Left ventricle myocardium superior (tissue), 1 donor: ENCODE measurements at regions not wholly inside any gene's neighbourhood (a gene's known extent, or its start where the extent isn't known, plus 50 kb on each side); places are given as distances from the start of the nearest gene placed in this dataset.
"Not testable (repeated sequence)": the region's sequence is repeated elsewhere in the genome, so short reads cannot be mapped to it uniquely, and the experiment has no call there.

Experiments used
- ATAC-seq: fragments of 200-7000 bp; cut with Tn5 transposase; one replicate; pipeline ENCODE4 v1.9.1; 2020; ENCODE audit warnings: mild to moderate bottlenecking, moderate library complexity
- DNase-seq: peaks from one replicate; pipeline ENCODE4 v3.0.0-alpha.2; 2020
- intact Hi-C: fragments of 100-400 bp; cut with micrococcal nuclease; formaldehyde crosslinking; loops from one replicate; pipeline ENCODE4 v1.11.0; 2022
- donor health status: DM: no; HTN: yes; CAD: no; lungs with severe emphysema.

DNA sequence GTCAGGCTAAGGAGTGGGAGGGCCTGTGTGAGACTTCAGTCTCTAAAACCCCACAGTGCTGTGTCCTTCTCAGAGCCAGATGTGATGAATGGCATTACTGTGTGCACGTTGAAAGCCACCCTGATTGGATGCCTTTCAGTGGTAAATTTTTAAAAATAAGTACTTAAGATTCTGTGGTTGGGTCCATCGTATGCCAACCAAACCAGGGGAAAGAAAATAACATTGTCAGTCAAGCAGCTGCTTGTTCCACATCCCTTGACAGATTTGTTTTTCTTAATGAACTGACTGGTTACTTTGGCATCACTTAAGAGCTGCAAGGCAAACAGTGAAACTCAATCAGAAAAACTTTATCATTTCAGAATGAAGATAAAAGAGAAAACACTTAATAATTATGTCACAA lies 334.0 kb upstream of the NT5E start:
- intact Hi-C loops = no loop called here
- ATAC-seq (no peak), DNase-seq (no peak)

DNA sequence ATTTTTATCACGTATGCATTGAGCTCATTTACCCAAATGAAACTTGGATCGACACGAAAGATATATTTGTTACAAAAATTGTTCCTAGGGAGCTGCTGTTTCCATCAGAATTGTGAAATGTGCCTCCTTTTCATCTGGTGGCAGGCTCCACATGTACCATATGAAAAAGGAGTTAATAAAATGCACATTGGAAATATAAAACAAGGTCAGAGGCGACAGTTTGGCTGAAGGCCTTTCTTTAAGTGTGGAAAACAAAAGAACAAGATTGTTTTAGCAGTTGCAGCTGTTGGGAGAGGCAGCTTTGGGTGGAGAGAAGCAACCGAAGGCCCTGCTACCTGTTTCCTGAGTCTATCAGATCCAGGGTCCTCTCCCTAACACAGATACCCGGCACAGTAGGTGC lies 334.5 kb upstream of the NT5E start:
- no peak for ATAC-seq
- intact Hi-C loops = no loop called here
- no peak for DNase-seq

DNA sequence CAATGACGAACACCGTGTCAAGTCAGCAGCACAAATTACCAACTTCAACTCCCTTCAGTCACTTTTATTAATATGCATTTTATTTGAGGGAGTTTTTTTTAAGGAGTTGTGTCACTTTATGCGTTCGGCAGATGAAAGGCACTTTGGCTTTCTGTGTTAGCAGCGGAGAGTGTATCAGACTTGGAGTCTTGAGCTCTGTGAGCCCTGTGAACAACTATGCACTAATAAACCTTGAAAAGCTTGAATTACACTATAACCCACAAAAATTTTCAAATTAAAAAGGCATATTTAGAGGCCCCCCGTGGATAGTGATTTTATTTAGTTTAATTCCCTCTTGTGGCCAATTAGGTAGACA lies 335.3 kb upstream of the NT5E start:
- intact Hi-C loops = no loop called here
- DNase-seq (no peak), ATAC-seq (no peak)

DNA sequence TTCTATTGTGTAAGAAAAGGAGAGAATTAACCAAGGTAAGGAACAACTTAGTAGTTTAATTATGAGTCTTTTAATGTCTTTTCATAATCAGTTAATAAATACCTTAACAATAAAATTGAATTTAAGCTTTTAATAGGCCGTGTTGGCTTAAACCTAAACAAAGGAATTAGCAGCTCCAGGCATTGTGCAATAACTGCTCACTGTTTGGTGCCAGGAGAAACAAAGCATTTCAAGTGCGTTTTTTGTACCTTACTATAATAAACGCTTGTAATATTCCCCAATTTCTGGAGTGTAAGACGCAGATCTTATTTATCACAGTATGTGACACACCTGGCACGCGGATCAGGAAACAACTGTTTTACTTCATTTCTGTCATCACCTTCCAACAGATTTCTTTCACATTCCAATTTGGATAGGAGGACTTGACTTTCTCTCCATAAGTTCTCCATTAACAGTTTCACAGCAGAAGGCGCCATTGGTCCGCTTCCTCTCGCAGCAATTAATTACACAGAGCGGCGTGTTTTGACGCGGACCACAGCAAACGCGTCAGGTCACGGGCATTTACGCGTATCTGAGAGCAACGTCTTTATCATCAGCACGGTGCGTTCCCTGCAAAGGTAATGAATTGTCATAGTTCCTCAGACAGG lies 335.8 kb upstream of the NT5E start:
- intact Hi-C loops = no loop called here
- ATAC-seq = peak; percentile 47
- DNase-seq = peak; percentile 26

DNA sequence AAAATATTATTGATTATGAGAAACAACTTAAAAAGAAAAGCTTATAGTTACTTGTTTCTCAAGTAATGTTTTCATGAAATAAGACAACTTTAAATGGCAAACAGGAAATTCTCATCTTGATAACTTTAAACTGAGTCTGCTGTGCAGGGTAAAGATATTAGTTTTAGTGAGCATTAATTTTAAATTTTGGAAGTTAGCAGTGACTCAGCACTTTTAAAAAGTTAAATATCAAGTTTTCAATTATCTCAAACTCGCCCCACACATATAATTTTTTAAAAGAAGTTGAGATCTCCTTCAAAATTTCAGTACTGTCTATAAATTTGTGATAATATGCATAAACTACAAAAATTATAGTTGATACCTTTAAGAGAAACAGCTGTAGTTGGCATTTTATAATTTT lies 337.3 kb upstream of the NT5E start:
- no peak for ATAC-seq
- no peak for DNase-seq
- intact Hi-C loops = no loop called here

DNA sequence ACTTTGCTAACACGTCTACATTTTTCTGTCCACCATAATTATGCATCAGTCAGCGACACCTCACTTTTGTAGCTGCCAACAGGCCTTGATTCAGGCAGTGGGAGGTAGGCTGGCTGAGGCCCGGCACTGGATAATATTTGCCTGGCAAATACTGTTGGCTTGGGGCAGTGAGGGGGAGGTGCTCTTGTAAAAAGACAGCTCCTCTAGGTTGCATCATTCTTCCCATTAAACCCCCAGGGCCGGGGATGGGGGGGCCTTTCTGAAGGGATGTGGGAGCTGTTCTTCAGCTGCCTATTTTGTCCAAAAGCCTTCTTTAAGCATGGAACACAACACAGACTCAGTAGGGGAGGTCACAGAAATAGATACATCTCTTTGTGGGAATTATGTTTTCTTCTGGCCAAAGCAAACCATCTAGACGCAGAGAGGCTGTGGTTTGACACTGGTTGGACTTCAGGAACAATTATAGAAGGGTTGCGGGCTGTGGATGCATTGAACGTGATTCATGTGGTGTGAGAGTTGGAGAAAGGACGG lies 338.3 kb upstream of the NT5E start:
- DNase-seq (peak; percentile 37), ATAC-seq (peak; percentile 26)
- intact Hi-C loops = no loop called here

DNA sequence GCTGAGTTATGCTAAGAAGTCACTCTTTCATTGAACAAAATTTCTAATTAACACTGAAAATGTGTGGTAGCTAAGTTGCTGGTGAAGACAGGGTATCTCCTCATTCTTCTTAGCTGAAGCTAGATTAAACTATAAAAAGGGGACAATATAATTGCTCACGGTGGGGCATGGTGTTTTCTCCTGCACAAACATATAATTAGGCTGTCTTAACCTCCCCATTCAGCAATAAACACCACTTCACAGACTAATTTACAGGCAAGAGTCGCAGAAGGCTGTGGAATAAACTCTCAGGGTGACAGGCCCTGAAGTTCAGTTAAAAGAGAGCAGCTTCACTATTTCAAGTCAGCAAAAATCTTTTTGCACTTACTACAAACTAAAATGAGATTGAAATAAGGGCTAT lies 338.9 kb upstream of the NT5E start:
- ATAC-seq = no peak
- no peak for DNase-seq
- intact Hi-C loops = no loop called here

DNA sequence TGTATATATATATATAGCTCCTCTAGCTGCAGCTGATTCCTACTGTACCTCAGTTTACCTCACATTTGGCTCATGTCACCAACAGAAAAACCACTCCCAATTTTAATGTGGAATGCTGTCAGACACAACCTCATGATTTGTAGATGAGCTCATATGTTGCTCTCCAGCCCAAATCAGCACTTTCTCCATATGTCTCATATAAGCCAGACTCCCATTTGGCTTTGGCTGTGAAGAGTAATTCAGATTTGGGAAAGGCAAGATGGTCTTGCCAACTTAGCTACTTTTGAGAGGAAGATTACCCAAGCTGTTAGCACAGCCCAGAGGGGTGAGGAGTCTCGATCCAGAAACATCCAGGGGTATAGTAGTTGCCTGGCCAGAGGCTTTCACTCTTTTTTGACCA lies 342.2 kb upstream of the NT5E start:
- no peak for ATAC-seq
- intact Hi-C loops = no loop called here
- DNase-seq = no peak

DNA sequence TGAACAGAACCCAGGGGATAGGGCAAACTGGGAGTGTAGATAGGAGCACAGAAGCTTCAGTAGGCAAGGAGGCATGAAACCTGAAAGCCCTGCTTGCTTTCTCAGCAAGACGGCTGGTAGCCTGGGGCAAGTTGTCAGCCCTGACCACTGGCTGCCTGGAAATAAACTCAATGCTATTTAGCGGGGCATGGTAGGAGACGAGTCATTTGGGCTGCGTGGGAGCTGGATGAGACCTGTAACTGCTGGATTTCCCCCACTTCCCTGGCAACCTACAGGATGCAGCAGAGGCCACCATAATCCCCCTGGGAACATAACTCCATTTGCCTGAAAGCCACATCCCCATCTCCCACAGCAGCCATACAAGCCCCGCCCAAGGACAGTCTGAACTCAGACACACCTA lies 332.6 kb upstream of the TBX18 start:
- intact Hi-C loops = no loop called here
- ATAC-seq (no peak), DNase-seq (no peak)

DNA sequence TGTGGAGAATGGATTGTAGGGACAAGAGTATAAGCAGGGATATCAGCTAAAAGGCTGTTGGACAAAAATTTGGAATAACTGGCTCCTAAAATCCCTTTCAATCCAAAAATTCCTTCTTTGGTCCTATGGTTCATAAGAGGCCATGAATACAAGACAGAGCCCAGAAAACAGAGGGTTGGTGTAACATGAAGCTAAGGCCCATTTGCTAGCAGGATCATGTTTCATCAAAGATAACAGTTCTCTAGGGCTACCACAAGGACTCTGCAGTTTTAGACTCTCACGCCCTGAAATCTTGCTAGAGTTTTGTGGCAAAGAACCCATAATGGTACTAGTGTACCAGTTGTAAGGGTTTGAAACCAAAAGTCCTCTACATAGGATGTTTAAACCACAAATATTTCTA lies 327.8 kb upstream of the TBX18 start:
- DNase-seq = no peak
- ATAC-seq = no peak
- intact Hi-C loops = no loop called here

DNA sequence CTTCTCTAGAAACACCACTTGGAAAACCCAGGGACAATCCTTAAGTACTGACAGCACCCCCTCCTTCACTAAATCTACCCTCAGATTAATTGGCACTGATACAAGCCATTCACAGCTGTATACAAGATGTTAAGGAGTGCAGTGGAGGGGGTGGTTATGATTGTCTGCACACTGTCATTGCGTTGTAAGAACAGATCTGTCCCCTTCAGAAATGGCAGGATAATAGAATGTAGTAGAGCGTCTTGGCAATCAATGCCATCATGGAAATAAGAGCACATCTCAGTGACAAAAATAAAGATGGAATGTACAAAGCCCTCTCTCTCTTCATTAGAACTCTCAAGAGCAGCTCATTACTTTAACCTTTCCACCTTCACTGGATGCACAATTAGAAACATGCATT lies 324.9 kb upstream of the TBX18 start:
- intact Hi-C loops = no loop called here
- DNase-seq (no peak), ATAC-seq (no peak)

DNA sequence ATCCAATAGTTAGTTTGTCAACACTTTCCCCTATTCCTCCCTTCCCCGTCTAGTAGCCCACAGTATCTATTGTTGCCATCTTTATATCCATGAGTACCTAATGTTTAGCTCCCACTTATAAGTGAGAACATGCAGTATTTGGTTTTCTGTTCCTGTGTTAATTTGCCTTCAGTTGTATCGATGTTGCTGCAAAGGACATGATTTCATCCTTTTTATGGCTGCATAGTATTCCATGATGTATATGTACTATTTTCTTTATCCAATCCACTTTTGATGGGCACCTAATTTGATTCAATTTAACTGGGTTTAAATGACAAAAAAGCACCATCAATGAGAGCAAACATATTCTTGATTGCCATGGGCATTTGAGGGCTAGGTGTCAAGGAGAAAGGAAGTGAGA lies 321.5 kb upstream of the TBX18 start:
- ATAC-seq = no peak
- intact Hi-C loops = no loop called here
- no peak for DNase-seq

DNA sequence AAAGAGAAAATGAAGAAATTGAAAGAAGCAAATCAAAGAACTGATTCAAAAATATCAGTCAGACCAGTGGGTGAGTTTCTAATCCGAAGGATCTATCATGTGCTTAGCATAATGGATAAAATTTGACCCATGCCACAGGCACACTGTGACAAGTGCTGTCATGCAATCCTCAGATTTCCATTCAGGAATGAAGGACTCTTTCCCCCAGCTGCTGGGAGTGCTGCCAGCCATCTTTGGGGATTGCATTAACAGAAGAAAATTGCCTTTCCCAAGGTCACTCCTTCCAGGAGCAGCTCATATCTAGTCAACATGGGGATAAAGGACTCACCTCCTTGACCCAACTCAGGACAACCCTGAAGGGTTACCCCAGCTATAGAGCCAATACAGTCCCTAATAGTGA lies 316.7 kb upstream of the TBX18 start:
- ATAC-seq (no peak), DNase-seq (no peak)
- intact Hi-C loops = no loop called here

DNA sequence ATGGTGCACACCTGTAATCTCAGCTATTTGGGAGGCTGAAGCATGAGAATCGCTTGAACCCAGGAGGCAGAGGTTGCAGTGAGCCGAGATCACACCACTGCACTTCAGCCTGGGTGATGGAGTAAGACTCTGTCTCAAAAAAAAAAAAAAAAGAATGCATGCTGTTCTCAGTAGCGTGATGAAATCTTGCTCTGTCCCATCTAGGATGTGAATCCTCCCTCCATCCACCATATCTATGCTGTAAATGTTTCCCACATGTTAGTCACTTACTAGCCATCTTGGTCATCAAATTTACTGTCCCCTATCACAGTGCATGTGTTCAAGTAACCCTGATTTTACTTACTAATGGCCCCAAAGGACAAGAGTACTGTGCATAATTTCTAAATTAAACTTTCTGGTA lies 315.4 kb upstream of the TBX18 start:
- ATAC-seq (no peak), DNase-seq (no peak)
- intact Hi-C loops = no loop called here

DNA sequence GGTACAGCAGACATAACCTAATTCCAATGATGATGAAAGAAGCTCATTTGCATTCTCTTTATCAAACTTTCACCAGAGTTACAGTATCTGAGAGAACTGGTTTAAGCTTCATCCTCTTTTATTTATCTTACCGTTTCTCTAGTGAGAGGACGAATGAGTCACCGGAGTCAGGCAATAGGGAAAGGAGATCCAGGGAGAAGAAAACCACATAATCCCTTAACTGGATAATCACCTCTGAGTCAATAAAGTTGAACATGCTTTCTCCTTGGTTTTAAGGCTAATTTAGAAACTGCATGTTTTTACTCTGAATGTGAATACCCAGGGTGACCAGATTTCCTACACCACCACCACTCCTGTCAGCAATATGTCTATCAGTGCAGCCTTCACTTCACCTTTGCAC lies 313.7 kb upstream of the TBX18 start:
- intact Hi-C loops = no loop called here
- ATAC-seq (no peak), DNase-seq (no peak)

DNA sequence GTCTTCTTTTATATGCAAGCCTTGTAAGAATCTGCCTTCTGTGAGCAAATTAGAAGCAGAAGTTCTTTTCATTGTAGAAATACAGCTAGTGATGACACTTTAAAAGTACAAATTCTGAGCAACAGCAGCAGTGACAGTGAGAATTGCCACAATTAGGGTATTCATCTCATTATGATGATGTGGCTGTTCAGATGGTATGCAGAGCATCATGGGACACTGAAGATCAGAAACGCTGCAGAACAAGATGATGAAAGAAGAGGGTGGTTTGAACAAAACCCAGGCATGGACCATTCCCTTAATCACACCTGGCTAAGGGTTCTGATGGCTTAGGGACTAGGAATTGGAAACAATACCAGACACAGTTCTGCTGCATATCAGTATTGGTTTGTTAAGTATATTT lies 312.7 kb upstream of the TBX18 start:
- intact Hi-C loops = no loop called here
- ATAC-seq = no peak
- DNase-seq = no peak

DNA sequence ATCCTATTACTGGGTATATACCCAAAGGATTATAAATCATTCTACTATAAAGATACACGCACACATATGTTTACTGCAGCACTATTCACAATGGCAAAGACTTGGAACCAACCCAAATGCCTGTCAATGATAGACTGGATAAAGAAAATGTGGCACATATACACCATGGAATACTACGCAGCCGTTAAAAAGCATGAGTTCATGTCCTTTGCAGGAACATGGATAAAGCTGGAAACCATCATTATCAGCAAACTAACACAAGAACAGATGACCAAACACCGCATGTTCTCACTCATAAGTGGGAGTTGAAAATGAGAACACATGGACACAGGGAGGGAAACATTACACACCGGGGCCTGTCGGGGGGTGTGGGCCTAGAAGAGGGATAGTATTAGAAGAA lies 307.4 kb upstream of the TBX18 start:
- intact Hi-C loops, DNase-seq, ATAC-seq: not testable (repeated sequence)

DNA sequence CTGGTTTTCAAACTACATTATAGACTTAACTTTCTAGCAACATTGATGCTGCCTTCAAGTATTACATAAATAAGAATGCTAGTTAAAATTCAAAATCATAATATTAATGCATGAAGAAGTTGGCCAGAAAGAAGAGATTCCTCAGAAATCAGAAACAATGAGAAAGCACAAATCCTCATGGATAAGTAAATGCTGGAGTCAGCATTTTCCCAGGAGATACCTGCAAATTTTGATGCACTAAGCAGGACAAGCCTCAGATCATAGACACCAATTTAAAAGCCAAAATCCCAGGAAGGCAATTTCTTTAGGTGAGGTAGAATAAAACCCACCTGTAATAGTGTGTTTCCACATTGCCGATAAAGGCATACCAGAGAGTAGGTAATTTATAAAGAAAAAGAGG lies 305.2 kb upstream of the TBX18 start:
- DNase-seq (no peak), ATAC-seq (no peak)
- intact Hi-C loops = no loop called here

DNA sequence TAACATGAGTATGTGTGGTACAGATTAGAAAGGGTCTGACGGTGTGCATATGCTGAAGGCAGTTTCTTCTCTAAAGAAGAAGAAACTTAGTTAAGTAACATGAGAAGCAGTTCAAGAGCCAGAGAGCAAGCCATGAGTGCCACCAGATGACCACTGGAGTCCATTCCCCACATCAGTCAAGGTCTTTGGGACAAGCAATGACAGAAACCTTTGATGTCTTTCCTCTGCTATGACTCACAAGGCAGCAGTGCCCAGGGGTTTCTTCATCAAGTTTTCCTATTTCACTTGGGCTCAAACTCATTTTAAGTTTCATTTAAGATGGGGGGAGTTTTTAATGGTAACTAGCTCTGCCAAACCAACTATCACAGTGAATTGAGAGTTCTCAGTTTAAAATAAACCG lies 303.8 kb upstream of the TBX18 start:
- ATAC-seq = no peak
- intact Hi-C loops = no loop called here

DNA sequence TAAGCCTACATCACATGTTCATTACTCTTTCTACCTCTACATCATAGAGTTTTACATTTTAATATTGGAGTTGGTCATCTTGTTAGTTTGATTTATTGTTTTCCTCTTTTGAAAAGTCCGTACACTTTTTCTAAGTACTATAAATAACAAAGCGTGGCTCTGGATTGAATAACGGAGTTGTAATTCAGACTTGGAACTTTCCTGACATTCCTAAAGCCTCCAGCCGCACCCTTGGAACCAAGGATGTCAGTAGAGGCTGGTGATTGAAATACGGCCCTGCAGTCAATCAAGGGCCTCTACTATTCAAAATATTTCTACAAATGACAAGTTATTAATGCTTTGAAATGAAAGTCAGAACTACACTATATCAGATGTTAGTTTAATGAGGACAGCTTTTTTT lies 301.9 kb upstream of the TBX18 start:
- DNase-seq (no peak), ATAC-seq (no peak)
- intact Hi-C loops = no loop called here

More for the DNA sequence above, 303.8 kb upstream of the TBX18 start:
- no peak for DNase-seq

DNA sequence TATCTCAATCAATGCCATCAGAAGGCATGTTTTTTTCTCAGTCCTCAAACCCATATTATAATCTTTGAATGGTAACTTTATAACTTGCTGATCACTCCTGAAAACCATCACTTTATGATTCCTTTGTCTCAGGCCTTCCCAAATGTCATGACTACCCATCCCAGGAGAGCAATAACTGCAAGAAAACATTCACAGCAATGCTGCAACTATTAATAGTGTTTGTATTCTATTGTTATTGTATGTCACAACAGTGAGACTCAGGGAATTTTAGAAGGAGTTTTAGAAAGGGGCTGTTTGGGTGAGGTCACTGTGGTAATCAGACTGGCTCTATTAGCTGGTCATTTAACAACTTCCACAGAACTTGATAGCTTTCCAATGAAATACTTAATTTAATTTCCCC lies 301.4 kb upstream of the TBX18 start:
- DNase-seq (no peak), ATAC-seq (no peak)
- intact Hi-C loops = no loop called here

DNA sequence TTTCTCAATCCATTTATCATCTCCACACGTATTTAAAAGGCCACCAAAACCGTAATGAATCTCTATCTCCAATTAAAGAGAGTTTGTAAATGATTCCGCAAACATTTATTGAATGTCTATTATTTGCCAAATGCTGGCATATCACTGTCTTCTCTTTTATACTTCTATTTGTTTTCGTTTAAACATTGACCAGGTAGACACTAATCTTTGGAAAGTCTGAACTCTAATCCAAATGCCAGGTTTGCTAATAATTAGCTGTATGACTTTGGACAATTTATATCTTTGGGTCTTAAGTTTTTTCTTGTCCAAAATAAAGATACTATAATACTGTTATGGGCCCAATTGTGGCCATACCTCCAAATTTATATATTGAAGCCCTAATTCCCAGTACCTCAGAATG lies 299.2 kb upstream of the TBX18 start:
- intact Hi-C loops = no loop called here
- ATAC-seq = no peak
- no peak for DNase-seq
